ENCODE measurements at regions not wholly inside any gene's neighbourhood (a gene's known extent, or its start where the extent isn't known, plus 50 kb on each side); places are given as distances from the start of the nearest gene placed in this dataset.

- H3K4me1 ChIP-seq (ENCODE audit: control insufficient read depth, insufficient read depth, low read length), result no peaks in the 10 kb centered on the region
- POLR2A ChIA-PET, result no interaction called here
- no peak overlapping the region for H2AFZ ChIP-seq (ENCODE audit: control insufficient read depth, low read depth, low read length)
- CTCF ChIA-PET, result no interaction called here
- no peaks in the 10 kb centered on the region for H3K9me3 ChIP-seq (replicated peaks; ENCODE audit: control insufficient read depth, insufficient read depth, low read length)
- H4K20me1 ChIP-seq (ENCODE audit: control insufficient read depth, insufficient read depth), result no peaks in the 10 kb centered on the region
- H3K4me3 ChIP-seq, result no peak overlapping the region
- no TSS peak for BruUV-seq (replicated peaks)
- no peak overlapping the region for H3K27ac ChIP-seq (ENCODE audit: control insufficient read depth, insufficient read depth)
- WGBS (ENCODE audit: insufficient coverage, insufficient replicate concordance, low lambda C conversion rate, missing lambda C conversion rate), result 39% methylated on average over 6 of the region's 6 CpGs
- H3K27me3 ChIP-seq (replicated peaks in 1 of 2; ENCODE audit: control insufficient read depth in 2 of 2, insufficient read depth in 2 of 2, low read length in 1 of 2), result no peaks in the 10 kb centered on the region
- no peaks in the 10 kb centered on the region for H3K36me3 ChIP-seq (ENCODE audit: control insufficient read depth in 2 of 2, insufficient read depth in 2 of 2, low read length in 1 of 2)
- H3K9ac ChIP-seq (ENCODE audit: control insufficient read depth, insufficient read depth, low read length), result no peak overlapping the region
- in situ Hi-C loops (cut with MboI), result no loop called here
- no peak for TF ChIP-seq YY1 (IDR thresholded peaks at IDR 0.05; ENCODE audit: low read depth, low read length)
- TF ChIP-seq BRCA1 (IDR thresholded peaks at IDR 0.05; ENCODE audit: low read depth, low read length), result no peak
- RAD21 ChIA-PET (ENCODE audit: unreplicated experiment), result no interaction called here
- FAIRE-seq, result no peak
- intact Hi-C loops (cut with micrococcal nuclease; ENCODE audit: unreplicated experiment), result loop anchor here (10.0 kb wide), 1 partner anchor 245 kb away; no protein-coding TSS in a partner anchor
- H3K79me2 ChIP-seq (ENCODE audit: control insufficient read depth, insufficient read depth, low read length), result no peaks in the 10 kb centered on the region
- SMC1A ChIA-PET (ENCODE audit: uncharacterized antibody, unreplicated experiment), result no interaction called here
- ATAC-seq, result no peak
- no peak for DNase-seq (ENCODE audit: low read depth, low spot score)
- no peak overlapping the region for H3K4me2 ChIP-seq (ENCODE audit: control insufficient read depth, insufficient read depth)
Observed at GRCh38 chr1:58409890-58410289, 136.6 kb downstream of the OMA1 start.

GRCh38 chr1:58409336-58409735 is 137.2 kb downstream of the OMA1 start:
- Histone ChIP-seq H4K20me1 (ENCODE audit: control insufficient read depth, insufficient read depth) (no peaks in the 10 kb centered on the region), H3K36me3 (ENCODE audit: control insufficient read depth in 2 of 2, insufficient read depth in 2 of 2, low read length in 1 of 2) (no peaks in the 10 kb centered on the region), H3K9me3 (replicated peaks; ENCODE audit: control insufficient read depth, insufficient read depth, low read length) (no peaks in the 10 kb centered on the region), H3K27ac (ENCODE audit: control insufficient read depth, insufficient read depth) (no peak overlapping the region), H2AFZ (ENCODE audit: control insufficient read depth, low read depth, low read length) (no peak overlapping the region), H3K9ac (ENCODE audit: control insufficient read depth, insufficient read depth, low read length) (no peak overlapping the region), H3K4me3 (no peak overlapping the region), H3K27me3 (replicated peaks in 1 of 2; ENCODE audit: control insufficient read depth in 2 of 2, insufficient read depth in 2 of 2, low read length in 1 of 2) (no peaks in the 10 kb centered on the region), H3K79me2 (ENCODE audit: control insufficient read depth, insufficient read depth, low read length) (no peaks in the 10 kb centered on the region), H3K4me1 (ENCODE audit: control insufficient read depth, insufficient read depth, low read length) (no peaks in the 10 kb centered on the region), H3K4me2 (ENCODE audit: control insufficient read depth, insufficient read depth) (no peak overlapping the region)
- no TSS peak for BruUV-seq (replicated peaks)
- ChIA-PET RAD21 (ENCODE audit: unreplicated experiment) (no interaction called here), POLR2A (no interaction called here), SMC1A (ENCODE audit: uncharacterized antibody, unreplicated experiment) (no interaction called here), CTCF (no interaction called here)
- intact Hi-C loops (cut with micrococcal nuclease; ENCODE audit: unreplicated experiment), result loop anchor here (10.0 kb wide), 1 partner anchor 245 kb away; no protein-coding TSS in a partner anchor
- TF ChIP-seq NR2C1 (IDR thresholded peaks at IDR 0.05), result no peak
- ATAC-seq (no peak), DNase-seq (ENCODE audit: low read depth, low spot score) (no peak), FAIRE-seq (no peak)
- 36% methylated on average over 6 of the region's 6 CpGs for WGBS (ENCODE audit: insufficient coverage, insufficient replicate concordance, low lambda C conversion rate, missing lambda C conversion rate)
- in situ Hi-C loops (cut with MboI), result no loop called here

All from GM12878 (cell line).